Endothelial cell of umbilical vein (primary cell): ENCODE measurements at regions not wholly inside any gene's neighbourhood (a gene's known extent, or its start where the extent isn't known, plus 50 kb on each side); places are given as distances from the start of the nearest gene placed in this dataset.

ENCODE experiments used
- CTCF ChIP-seq, 2 donors: IDR thresholded peaks; 1 replicate in 1 of 2; 2 replicates in 1 of 2; pipeline ENCODE4 v1.5.1; 2011; ENCODE audit warnings: low read length in 2 of 2, mild to moderate bottlenecking in 2 of 2, moderate library complexity in 2 of 2, control low read depth in 1 of 2, inconsistent platforms in 1 of 2, low read depth in 1 of 2; ENCODE audit not compliant: insufficient read depth in 1 of 2; ENCODE audit errors: extremely low read depth in 1 of 2
- EZH2 ChIP-seq: IDR thresholded peaks from 2 replicates; pipeline ENCODE4 v1.6.1; 2012; ENCODE audit warnings: borderline replicate concordance, low read depth, mild to moderate bottlenecking, moderate library complexity, low read length, inconsistent platforms; ENCODE audit not compliant: severe bottlenecking
- FOS ChIP-seq: IDR thresholded peaks from 2 replicates; pipeline ENCODE4 v1.6.1; 2011; ENCODE audit warnings: mild to moderate bottlenecking, low read length, moderate library complexity, borderline replicate concordance; ENCODE audit not compliant: insufficient read depth
- GATA2 ChIP-seq: IDR thresholded peaks from 2 replicates; pipeline ENCODE4 v1.7.0; 2011; ENCODE audit warnings: low read depth, mild to moderate bottlenecking, moderate library complexity, mixed read lengths, low read length; ENCODE audit not compliant: insufficient read length, insufficient read depth
- JUN ChIP-seq: IDR thresholded peaks from 2 replicates; pipeline ENCODE4 v1.6.1; 2011; ENCODE audit warnings: borderline replicate concordance, low read depth; ENCODE audit not compliant: insufficient read length, insufficient read depth
- MAX ChIP-seq: IDR thresholded peaks from 2 replicates; pipeline ENCODE4 v1.6.1; 2011; ENCODE audit not compliant: insufficient read depth, insufficient read length
- MYC ChIP-seq: IDR thresholded peaks from one replicate; pipeline ENCODE4 v1.6.1; 2011; ENCODE audit warnings: mild to moderate bottlenecking, low read depth, low read length
- POLR2A ChIP-seq: IDR thresholded peaks from 2 replicates; pipeline ENCODE4 v1.6.1; 2012; ENCODE audit warnings: low read depth, mild to moderate bottlenecking, control low read depth, low read length
- POLR2AphosphoS5 ChIP-seq: IDR thresholded peaks from 2 replicates; pipeline ENCODE4 v1.6.1; 2012; ENCODE audit warnings: low read depth, mild to moderate bottlenecking, control low read depth, low read length, moderate library complexity; ENCODE audit not compliant: insufficient read depth

GRCh38 chr18:68152770-68153169, 562.1 kb downstream of the TMX3 start:
- TF ChIP-seq POLR2A (no peak), CTCF (IDR thresholded peaks at IDR 0.05; ENCODE audit: extremely low read depth in 1 of 2, insufficient read depth in 1 of 2, low read depth in 1 of 2, low read length in 2 of 2) (no peak), JUN (no peak), EZH2 (no peak), FOS (no peak), MYC (no peak), MAX (no peak), POLR2AphosphoS5 (no peak), GATA2 (no peak)
